ENCODE measurements at regions not wholly inside any gene's neighbourhood (a gene's known extent, or its start where the extent isn't known, plus 50 kb on each side); places are given as distances from the start of the nearest gene placed in this dataset.

GRCh38 chr10:42933448-42934340 is 143.2 kb upstream of the RET start:
- DNase-seq: peak; percentile 55

DNA sequence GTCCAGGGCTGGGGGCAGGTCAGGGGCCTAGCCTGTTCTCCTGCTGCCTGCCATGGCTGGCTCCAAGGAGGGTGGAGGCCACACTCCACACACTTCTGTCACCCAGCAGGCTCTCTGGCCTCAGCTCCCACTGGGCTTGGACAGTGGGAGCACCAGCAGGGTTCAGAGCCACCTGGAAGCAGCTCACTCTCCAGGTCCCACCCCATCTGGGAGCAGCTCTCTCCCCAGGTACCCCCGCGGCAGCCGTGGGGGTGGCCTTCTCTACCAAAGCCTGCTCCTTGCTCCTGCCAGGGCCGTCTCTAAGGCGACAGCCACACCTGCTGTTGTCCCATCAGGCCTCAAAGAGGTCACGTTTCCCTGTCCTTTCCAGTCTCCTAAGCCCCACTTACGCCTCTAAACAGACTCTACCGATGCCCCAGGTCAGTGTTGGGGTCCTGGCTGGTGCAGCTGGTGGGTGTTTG is 142.5 kb upstream of the RET start:
- peak; percentile 46 for DNase-seq

- DNase-seq: no peak
Measured at GRCh38 chr10:42934842-42935241, 142.0 kb upstream of the RET start.

DNA sequence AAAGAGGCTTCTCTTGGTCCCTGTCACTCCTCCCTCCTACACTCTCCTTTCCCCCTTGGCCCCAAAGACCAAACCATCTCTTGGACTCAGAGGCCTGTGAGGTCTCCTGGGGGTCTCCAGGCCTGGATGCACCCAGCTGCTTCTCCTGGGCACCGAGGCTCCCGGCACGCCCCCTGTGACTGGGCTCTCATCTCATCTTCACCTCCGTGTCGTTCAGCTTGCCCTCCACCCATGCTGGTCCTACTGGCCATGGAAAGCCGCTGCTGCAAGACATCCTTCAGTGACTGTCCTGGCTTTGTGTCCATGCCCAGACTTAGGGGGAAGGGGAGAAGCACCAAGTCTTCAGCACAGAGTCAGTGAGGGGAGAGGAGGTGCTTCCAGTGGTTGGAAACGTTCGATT is 141.4 kb upstream of the RET start:
- DNase-seq: no peak

DNA sequence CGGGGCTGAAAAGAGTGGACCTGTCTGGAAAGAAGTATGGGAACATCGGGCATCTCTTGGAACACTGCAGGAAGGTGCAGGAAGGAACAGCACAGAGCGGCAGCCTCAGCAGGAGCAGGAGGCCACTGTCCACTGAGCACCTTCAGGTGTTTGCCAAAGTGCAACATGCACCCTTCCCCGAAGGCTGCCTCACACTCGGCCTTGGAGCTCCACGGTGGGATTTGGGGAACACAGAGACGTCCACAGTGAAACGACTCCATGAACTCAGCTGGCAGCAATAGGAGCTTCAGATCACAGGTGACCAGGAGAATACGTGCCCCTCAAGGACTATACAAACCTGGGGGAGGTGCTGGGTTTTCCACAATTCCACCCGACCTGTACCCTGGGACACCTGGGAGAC is 140.3 kb upstream of the RET start:
- DNase-seq: no peak

DNA sequence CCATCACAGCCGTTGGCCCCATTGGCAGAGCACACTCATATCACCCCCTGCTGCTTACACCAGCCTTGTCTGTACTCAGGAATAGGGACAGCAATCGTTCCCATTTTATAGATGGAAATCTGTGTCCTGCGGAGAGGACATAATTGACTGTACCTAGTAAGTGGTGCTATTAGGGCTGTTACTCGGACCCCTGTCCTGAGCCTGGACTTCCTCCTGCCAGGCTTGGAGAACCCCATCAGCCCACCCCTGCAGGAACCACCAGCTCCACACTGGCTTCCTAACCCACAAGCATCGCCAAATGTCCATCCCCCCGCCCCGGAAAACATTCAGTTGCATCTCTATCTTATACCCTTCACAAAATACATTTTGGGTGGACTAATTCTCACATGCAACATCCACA is 139.8 kb upstream of the RET start:
- DNase-seq: no peak

GRCh38 chr10:42937649-42938180 is 139.2 kb upstream of the RET start:
- DNase-seq: no peak

GRCh38 chr10:42938351-42938750 is 138.5 kb upstream of the RET start:
- DNase-seq: no peak

- peak; percentile 48 for DNase-seq
Measured at GRCh38 chr10:42939237-42939636, 137.6 kb upstream of the RET start.

DNA sequence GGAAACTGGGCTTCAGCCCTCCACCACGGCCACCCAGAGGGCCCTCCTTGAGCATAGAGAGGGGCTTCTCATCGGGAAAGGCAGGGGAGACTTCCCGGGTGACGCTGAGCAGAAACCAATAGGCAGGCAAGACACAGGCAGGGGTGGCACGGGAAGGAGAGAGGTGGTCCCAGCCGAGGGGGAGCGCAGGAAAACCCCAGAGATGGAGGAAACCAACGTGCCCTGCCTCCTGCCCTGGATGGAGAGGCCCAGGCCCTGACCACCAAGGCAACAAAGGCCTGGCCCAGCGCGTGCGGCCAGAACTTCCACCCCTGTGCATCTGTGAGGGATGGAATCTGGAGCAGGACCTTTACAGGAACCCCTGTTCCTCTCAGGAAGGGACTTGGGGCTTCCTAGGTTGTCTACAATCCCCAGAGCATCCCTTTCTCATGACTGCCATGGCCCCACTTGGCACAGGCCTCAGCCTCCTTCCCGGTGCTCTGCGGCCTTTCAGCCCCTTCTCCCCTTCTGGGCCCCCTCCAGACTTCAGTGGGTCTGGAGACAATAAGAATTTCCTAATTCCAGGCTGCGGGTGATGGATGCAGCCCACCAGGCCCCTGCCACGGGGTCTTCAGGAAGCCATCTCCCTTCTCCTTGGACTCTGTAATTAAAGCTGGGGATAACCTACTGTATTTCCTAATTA is 137.0 kb upstream of the RET start:
- no peak for DNase-seq

DNA sequence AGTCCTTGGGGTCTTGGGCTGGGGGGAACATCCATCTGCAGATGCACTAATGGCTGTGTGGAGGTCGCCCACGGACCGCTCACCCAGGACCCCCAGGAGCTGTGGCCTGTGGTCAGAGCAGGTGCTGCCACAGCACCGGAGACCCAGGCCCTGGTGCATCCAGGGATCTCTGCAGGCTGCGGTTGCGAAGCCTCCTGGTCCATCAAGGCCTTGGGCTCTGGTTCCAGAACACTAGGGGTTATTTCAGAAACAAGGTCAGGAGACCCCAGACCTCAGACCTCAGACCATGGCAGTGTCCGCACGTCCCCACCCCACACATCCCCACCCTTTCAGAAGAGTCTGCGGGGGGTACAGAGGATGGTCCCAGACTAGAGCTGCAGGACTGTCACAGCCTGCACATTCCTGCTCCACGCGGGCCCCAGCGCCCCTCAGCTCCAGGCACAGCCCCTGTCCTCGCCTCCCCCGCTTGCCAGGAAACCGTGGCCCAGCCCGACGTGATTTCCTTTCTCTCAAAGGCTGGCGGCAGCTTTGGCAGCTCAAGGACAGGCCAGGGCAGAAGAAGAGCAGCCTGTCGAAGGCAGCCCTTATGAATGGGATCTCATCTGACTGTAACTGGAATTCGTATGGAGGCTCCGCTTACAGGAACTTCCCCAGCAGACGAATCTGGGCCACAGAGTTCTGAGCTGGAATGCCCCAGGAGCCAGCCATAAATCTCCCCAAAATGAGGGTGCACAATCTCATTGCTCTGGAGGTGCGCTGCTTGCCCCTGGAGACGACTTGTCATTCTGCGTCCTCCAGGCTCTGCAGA is 136.2 kb upstream of the RET start:
- no peak for DNase-seq

DNA sequence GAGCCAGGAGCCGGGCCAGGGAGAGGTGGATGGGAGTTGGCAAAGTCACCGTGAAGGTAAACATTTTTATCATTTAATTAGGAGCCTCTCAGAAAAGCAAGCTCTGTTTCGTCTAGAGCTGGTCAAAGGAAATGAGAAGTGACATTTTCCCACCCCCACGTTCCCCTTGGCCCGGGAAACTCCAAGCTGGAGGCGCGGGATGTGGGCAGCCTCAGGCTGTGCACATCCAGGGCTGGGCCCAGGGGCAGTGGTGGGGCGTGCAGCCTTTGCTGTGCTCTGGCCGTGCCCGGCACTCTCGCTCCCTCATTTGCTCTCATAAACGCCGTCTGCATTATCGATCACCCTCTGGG is 135.6 kb upstream of the RET start:
- no peak for DNase-seq

GRCh38 chr10:42941790-42942189 is 135.1 kb upstream of the RET start:
- no peak for DNase-seq

GRCh38 chr10:42942279-42942950 is 134.5 kb upstream of the RET start:
- no peak for DNase-seq

DNA sequence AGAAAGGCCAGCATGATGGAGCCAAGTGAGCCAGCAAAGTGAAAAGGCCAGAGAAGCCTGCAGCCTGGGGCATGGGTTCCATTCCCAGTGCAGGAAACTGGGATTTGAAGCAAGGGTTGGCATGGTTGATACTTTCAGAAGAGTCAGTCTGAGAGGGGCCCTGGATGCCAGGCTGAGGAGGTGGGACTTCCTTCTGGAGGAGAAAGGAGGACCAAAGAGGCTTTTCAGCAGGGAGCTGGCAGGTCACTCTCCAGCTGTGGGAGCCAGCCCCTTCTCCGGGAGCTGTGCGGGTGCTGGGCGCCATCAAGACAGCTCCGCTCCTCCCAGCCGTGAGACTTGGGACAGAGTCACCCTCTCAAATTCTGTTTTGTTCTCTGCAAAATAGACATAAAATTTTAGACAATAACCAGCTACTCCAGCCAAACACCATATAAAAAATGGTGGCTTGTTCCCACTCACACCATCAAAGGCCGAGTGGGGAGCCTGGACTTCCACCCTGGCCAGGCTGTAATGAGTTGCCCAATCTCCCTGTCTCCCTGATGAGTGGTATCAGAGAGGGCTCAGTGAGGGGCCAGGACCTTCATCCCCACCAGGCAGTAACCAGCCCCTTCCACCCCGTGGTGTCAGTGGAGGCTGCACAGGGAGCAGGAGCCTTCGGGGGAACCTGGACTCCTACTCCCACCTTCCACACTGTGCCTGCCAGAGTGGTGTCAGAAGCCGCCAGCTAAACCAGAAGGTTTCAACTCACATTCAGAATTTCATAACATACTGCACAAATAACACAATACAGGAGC is 133.6 kb upstream of the RET start:
- DNase-seq: peak; percentile 25

DNA sequence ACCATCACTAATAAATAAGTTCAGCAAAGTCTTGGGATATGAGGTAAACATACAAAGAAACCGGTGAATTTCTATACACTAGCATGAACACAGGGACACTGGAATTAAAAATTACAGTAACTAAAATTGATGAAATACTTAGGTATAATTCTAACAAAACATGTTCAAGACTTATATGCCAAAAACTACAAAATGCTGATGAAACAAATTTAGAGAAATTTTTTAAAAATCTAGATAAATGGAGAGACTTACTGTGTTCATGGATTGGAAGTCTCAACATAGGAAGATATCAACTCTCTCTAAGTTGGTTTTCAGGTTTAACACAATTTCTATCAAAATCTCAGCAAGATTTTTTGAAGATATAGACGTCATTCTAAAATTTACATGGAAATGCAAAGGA is 128.8 kb upstream of the RET start:
- no peak for DNase-seq

GRCh38 chr10:42949287-42949686 is 127.6 kb upstream of the RET start:
- no peak for DNase-seq

DNA sequence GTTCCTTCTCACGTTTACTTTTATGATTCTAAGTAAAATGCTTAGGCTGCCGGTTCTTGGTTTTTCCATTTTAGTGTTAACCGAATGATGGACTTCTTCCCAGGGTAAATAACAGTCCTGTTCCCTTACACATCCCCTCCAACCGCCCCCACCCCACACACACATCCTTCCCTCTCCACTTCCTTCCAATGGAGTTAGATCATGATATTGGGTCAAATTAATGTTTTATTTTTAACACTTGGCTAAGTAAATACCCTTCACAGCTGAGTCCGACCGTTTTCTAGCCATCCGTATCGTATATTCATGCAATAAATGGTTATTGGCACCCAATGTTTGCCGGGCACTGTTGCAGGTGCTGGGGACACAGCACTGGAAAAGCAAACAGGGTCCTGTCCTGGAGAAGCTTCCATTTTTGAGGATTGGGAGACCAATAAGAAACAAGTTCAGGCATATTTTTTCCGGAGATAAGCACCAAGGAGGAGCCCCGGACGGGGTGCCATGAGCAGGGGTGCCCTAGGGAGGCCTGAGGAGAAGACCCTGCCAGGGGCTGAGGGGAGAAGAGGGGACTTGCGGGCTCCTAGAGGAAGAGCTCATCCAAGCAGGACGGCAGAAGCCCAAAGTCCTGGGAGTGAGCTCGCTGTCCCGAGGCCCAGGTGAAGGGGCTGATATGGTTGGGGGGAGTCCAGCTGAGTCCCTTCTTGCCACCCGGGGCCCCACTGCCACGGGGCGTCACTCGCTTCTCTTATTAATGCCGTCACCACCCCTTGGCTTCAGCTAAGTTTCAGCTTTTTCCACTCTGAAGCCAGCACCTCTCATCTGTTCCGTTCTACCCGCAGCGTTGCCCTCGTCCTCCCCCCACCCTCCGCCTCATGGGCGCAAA is 126.0 kb upstream of the RET start:
- DNase-seq: no peak

DNA sequence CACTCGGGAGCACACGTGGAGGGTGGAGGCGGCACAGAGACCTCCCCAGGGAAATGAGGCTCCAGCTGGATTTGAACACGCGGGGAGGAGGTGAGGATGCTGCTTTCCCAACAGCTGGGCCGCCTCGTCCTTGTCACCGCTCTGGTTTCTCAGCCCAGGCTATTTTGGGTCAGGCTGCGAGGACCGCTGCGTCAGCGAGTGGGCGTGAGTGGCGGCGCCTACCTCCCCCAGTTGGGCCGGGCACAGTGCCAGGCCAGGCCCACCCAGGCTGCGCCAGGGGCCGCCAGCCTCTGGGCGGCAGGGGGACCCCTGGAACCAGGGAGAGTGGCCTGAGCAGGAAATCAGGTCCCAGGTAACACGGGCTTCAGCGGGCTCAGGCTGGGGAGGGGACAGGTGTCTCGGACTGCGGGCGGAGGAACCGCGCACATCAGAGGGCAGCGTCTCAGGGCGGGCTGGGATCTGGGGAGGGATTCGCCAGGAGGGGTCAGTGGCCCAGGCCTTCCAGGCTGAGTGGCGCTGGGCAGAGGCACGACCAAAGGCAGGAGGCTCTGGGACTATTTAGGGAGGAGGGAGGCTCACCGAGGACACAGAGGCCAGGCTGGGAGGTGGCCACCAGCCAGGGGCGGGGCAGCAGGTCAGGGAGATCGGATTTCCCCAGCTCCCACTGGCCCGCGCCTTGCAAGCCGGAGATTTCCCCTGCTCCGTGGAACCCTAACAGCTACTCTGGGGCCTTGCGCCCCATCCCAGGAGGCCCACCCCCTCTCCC is 125.2 kb upstream of the RET start:
- peak; percentile 79 for DNase-seq

GRCh38 chr10:42952349-42952748 is 124.5 kb upstream of the RET start:
- peak; percentile 92 for DNase-seq
